Nephron progenitor cell (in vitro differentiated cells): ENCODE measurements at regions not wholly inside any gene's neighbourhood (a gene's known extent, or its start where the extent isn't known, plus 50 kb on each side); places are given as distances from the start of the nearest gene placed in this dataset.
"Not testable (repeated sequence)": the region's sequence is repeated elsewhere in the genome, so short reads cannot be mapped to it uniquely, and the experiment has no call there.

Experiments
- DNase-seq: peaks from one replicate; pipeline ENCODE4 v3.0.0; 2021
- H3K27ac Mint-ChIP-seq: 2 replicates; pipeline ENCODE4 v1.8.0; 2021; ENCODE audit warnings: mild to moderate bottlenecking, moderate library complexity, mixed read lengths
- H3K27me3 Mint-ChIP-seq: 2 replicates; pipeline ENCODE4 v1.8.0; 2021; ENCODE audit warnings: mild to moderate bottlenecking, low read depth, mixed read lengths; ENCODE audit not compliant: poor library complexity
- H3K36me3 Mint-ChIP-seq: 2 replicates; pipeline ENCODE4 v1.8.0; 2021; ENCODE audit warnings: low read depth, mixed read lengths
- H3K4me1 Mint-ChIP-seq: 2 replicates; pipeline ENCODE4 v1.8.0; 2021; ENCODE audit warnings: mixed read lengths
- H3K4me3 Mint-ChIP-seq: 2 replicates; pipeline ENCODE4 v1.8.0; 2021; ENCODE audit warnings: mild to moderate bottlenecking, moderate library complexity, mixed read lengths
- H3K9me3 Mint-ChIP-seq: 2 replicates; pipeline ENCODE4 v1.8.0; 2021; ENCODE audit warnings: mild to moderate bottlenecking, moderate library complexity, mixed read lengths
- TF ChIP-seq, protein P1 (sequence below): fragments of 200-600 bp; sonication (generic); IDR thresholded peaks from 2 replicates; pipeline ENCODE4 v1.5.0; 2021; ENCODE audit warnings: antibody characterized with exemption

DNA sequence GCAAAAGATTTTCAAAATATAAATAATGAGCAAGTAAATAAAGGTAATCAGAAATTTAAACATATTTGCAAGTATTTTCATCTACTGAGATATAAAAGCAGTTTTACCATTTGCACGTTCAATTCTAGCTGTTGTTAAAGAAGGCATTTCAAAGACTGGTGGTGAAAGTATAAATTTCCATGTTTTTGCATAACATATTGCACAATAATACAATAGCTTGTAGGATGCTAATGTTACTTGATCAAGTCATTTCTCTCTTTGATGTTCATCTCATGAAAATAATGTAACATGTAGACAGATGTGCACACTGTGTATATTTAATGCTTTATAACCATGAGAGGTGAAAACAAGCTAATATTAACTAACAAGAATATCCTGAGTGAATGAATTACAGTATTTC is 651.9 kb downstream of the CDH9 start:
- no peaks in the 10 kb centered on the region for H3K9me3 Mint-ChIP-seq
- H3K4me3 Mint-ChIP-seq = no peak overlapping the region
- no peaks in the 10 kb centered on the region for H3K27me3 Mint-ChIP-seq
- no peaks in the 10 kb centered on the region for H3K4me1 Mint-ChIP-seq
- H3K36me3 Mint-ChIP-seq = no peaks in the 10 kb centered on the region
- DNase-seq = no peak
- TF ChIP-seq, protein P1, sequence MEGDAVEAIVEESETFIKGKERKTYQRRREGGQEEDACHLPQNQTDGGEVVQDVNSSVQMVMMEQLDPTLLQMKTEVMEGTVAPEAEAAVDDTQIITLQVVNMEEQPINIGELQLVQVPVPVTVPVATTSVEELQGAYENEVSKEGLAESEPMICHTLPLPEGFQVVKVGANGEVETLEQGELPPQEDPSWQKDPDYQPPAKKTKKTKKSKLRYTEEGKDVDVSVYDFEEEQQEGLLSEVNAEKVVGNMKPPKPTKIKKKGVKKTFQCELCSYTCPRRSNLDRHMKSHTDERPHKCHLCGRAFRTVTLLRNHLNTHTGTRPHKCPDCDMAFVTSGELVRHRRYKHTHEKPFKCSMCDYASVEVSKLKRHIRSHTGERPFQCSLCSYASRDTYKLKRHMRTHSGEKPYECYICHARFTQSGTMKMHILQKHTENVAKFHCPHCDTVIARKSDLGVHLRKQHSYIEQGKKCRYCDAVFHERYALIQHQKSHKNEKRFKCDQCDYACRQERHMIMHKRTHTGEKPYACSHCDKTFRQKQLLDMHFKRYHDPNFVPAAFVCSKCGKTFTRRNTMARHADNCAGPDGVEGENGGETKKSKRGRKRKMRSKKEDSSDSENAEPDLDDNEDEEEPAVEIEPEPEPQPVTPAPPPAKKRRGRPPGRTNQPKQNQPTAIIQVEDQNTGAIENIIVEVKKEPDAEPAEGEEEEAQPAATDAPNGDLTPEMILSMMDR = no peak
- no peak overlapping the region for H3K27ac Mint-ChIP-seq

GRCh38 chr5:26364624-26365023 is 673.8 kb downstream of the CDH9 start:
- not testable (repeated sequence) for H3K4me1 Mint-ChIP-seq, DNase-seq, H3K27ac Mint-ChIP-seq, H3K27me3 Mint-ChIP-seq, H3K4me3 Mint-ChIP-seq, H3K36me3 Mint-ChIP-seq
- peaks cover 46% of the 10 kb centered on the region for H3K9me3 Mint-ChIP-seq

GRCh38 chr5:26343801-26344325 is 694.5 kb downstream of the CDH9 start:
- Mint-ChIP-seq H3K27ac (no peak overlapping the region), H3K36me3 (no peaks in the 10 kb centered on the region)
- DNase-seq = no peak

DNA sequence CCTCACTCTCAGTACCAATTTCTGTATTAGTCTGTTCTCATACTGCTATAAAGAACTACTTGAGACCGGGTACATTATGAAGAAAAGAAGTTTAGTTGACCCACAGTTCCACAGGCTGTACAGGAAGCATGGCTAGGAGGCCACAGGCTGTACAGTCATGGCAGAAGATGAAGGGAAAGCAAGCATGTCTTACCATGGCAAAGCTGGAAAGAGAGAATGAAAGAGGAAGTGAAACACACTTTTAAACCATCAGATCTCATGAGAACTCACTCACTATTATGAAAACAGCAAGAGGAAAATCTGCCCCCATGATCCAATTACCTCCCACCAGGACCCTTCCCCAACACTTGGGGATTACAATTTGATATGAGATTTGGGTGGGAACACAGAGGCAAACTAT is 698.8 kb downstream of the CDH9 start:
- no peaks in the 10 kb centered on the region for H3K4me1 Mint-ChIP-seq
- no peak overlapping the region for H3K27ac Mint-ChIP-seq
- TF ChIP-seq, protein P1 = no peak
- H3K9me3 Mint-ChIP-seq = peaks cover 6% of the 10 kb centered on the region
- H3K36me3 Mint-ChIP-seq = no peaks in the 10 kb centered on the region
- no peaks in the 10 kb centered on the region for H3K27me3 Mint-ChIP-seq
- no peak overlapping the region for H3K4me3 Mint-ChIP-seq
- no peak for DNase-seq

More at GRCh38 chr5:26343801-26344325, 694.5 kb downstream of the CDH9 start:
- peaks cover 6% of the 10 kb centered on the region for H3K9me3 Mint-ChIP-seq
- no peaks in the 10 kb centered on the region for H3K4me1 Mint-ChIP-seq
- no peaks in the 10 kb centered on the region for H3K27me3 Mint-ChIP-seq
- TF ChIP-seq, protein P1 = no peak
- H3K4me3 Mint-ChIP-seq = no peak overlapping the region

DNA sequence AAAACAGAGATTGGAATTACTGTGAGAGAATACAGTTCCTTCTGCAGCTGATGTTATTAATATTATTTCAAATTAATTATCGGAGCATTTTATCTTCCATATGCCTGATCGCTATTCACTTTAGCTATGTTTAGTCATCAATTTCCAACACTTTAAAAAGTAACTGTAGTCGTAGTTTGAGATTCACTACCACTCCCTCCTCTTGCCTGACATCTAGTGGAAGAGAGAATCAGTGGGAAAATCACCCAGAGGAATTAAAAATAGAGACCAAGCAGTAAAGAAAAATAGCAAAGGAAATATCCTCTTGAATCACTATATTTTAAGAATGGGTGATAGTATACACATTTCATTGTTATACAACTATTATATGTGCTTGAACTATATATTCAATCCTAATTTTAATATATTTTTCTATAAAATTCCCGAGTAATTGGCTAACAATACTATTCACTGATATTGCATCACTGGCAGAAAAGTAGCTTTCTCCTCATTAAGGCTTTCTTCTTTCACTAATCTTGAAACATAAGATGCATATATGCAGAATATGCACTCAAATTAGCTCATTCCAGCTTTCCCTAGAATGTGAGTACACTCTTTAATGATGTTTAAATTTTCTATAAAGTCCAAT is 708.7 kb downstream of the CDH9 start:
- Mint-ChIP-seq H3K27ac (no peak overlapping the region), H3K4me1 (no peaks in the 10 kb centered on the region), H3K9me3 (peaks cover 7% of the 10 kb centered on the region), H3K4me3 (no peak overlapping the region), H3K36me3 (no peaks in the 10 kb centered on the region), H3K27me3 (no peaks in the 10 kb centered on the region)
- DNase-seq = no peak
- TF ChIP-seq, protein P1 = peak; percentile 58

DNA sequence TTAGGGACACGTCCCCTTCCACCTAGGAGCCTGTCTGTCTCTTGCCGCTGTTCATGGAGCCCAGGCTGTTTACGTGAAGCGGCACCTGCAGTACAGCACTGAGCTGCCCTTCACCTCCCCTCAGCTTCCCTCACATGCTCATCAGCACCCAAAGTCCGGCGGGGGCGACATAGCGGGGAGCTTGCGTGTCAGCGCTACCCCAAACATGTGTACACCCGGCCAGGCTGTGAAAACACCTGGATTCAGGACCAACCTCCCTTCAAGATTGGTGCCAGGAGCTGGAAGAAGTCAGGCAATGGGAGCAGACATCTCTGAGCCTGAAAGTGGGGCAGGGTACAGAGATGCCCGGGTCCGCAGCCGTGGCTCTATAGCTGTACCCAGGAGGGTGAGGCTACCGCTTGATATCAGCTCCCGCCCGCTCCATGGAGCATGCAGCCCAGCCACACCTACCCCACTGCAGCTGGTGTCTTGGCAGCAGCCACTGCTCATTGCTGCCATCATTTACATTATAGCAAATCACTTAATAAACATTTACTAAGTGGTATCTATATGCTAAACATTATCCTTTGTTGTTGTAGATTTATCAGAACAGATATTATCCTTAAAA is 712.1 kb downstream of the CDH9 start:
- H3K36me3 Mint-ChIP-seq = no peaks in the 10 kb centered on the region
- no peak overlapping the region for H3K27ac Mint-ChIP-seq
- H3K4me1 Mint-ChIP-seq = no peaks in the 10 kb centered on the region
- no peak for DNase-seq
- TF ChIP-seq, protein P1 = no peak
- peaks cover 7% of the 10 kb centered on the region for H3K9me3 Mint-ChIP-seq
- no peak overlapping the region for H3K4me3 Mint-ChIP-seq
- H3K27me3 Mint-ChIP-seq = no peaks in the 10 kb centered on the region

- not testable (repeated sequence) for H3K36me3 Mint-ChIP-seq, H3K4me3 Mint-ChIP-seq, H3K27me3 Mint-ChIP-seq, H3K27ac Mint-ChIP-seq, H3K4me1 Mint-ChIP-seq, H3K9me3 Mint-ChIP-seq, DNase-seq
These were observed 713.0 kb downstream of the CDH9 start for GRCh38 chr5:26325432-26325831.

DNA sequence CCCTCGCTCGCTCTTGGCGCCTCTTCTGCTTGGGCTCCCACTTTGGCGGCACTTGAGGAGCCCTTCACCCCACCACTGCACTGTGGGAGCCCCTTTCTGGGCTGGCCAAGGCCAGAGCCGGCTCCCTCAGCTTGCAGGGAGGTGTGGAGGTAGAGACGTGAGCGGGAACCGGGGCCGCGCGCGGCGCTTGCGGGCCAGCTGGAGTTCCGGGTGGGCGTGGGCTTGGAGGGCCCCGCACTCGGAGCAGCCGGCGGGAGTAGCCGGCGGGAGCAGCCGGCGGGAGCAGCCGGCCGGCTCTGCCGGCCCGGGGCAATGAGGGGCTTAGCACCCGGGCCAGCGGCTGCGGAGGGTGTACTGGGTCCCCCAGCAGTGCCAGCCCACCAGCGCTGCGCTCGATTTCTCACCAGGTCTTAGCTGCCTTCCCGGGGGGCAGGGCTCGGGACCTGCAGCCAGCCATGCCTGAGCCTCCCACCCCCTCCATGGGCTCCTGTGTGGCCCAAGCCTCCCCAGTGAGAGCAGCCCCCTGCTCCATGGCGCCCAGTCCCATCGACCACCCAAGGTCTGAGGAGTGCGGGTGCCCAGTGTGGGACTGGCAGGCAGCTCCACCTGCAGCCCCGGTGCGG is 714.0 kb downstream of the CDH9 start:
- not testable (repeated sequence) for H3K36me3 Mint-ChIP-seq, H3K27me3 Mint-ChIP-seq

More for the DNA sequence above, 714.0 kb downstream of the CDH9 start:
- DNase-seq, H3K27ac Mint-ChIP-seq, H3K4me3 Mint-ChIP-seq, H3K9me3 Mint-ChIP-seq, H3K4me1 Mint-ChIP-seq: not testable (repeated sequence)
